DOHH2 (cell line): ENCODE measurements at regions not wholly inside any gene's neighbourhood (a gene's known extent, or its start where the extent isn't known, plus 50 kb on each side); places are given as distances from the start of the nearest gene placed in this dataset.

Experiments
- H3F3A ChIP-seq: fragments of 200-600 bp; sonication (generic), shearing (Covaris generic); 2 replicates; pipeline ENCODE4 v1.6.0; 2016; ENCODE audit warnings: antibody characterized with exemption, mild to moderate bottlenecking; ENCODE audit not compliant: control insufficient read depth, insufficient read depth
- H3K27ac ChIP-seq: fragments of 200-600 bp; sonication (generic); 2 replicates; pipeline ENCODE4 v1.5.1; 2014; ENCODE audit warnings: low read depth, mild to moderate bottlenecking, low read length, moderate library complexity
- H3K27me3 ChIP-seq: fragments of 200-600 bp; sonication (generic); 2 replicates; pipeline ENCODE4 v1.6.1; 2014; ENCODE audit warnings: mild to moderate bottlenecking, low read length, mixed read lengths; ENCODE audit not compliant: control insufficient read depth
- H3K36me3 ChIP-seq: fragments of 200-600 bp; sonication (generic); 2 replicates; pipeline ENCODE4 v1.6.1; 2014; ENCODE audit warnings: mild to moderate bottlenecking, low read length, moderate library complexity, mixed read lengths; ENCODE audit not compliant: control insufficient read depth
- H3K4me1 ChIP-seq: fragments of 200-600 bp; sonication (generic); 2 replicates; pipeline ENCODE4 v1.6.1; 2014; ENCODE audit warnings: mild to moderate bottlenecking, low read length, mixed read lengths; ENCODE audit not compliant: control insufficient read depth
- H3K4me2 ChIP-seq: fragments of 200-600 bp; sonication (generic); 2 replicates; pipeline ENCODE4 v1.6.0; 2014; ENCODE audit warnings: mild to moderate bottlenecking, low read length, moderate library complexity
- H3K4me3 ChIP-seq: fragments of 200-600 bp; sonication (generic); 2 replicates; pipeline ENCODE4 v1.5.1; 2014; ENCODE audit warnings: mild to moderate bottlenecking, low read length, mixed read lengths
- H3K79me2 ChIP-seq: fragments of 200-600 bp; sonication (generic); 2 replicates; pipeline ENCODE4 v1.6.1; 2014; ENCODE audit warnings: mild to moderate bottlenecking, low read length, mixed read lengths; ENCODE audit not compliant: control insufficient read depth
- H3K9me2 ChIP-seq: fragments of 200-600 bp; sonication (generic); replicated peaks from 2 replicates; pipeline ENCODE4 v1.6.1; 2014; ENCODE audit warnings: mild to moderate bottlenecking, low read length, mixed read lengths; ENCODE audit not compliant: control insufficient read depth
- H3K9me3 ChIP-seq: fragments of 200-600 bp; sonication (generic); 2 replicates; pipeline ENCODE4 v1.6.1; 2014; ENCODE audit warnings: antibody characterized with exemption, low read length, mixed read lengths; ENCODE audit not compliant: control insufficient read depth, insufficient read depth
- H4K20me1 ChIP-seq: fragments of 200-600 bp; sonication (generic); 2 replicates; pipeline ENCODE4 v1.6.0; 2014; ENCODE audit warnings: low read depth, mild to moderate bottlenecking, antibody characterized with exemption, low read length, moderate library complexity; ENCODE audit not compliant: control insufficient read depth, insufficient read depth
- EZH2phosphoT487 ChIP-seq: fragments of 200-600 bp; sonication (generic); IDR thresholded peaks from 2 replicates; pipeline ENCODE4 v1.6.1; 2017; ENCODE audit warnings: borderline replicate concordance, mild to moderate bottlenecking, antibody characterized with exemption, low read length, moderate library complexity, mixed read lengths
- TF ChIP-seq, protein P1 (sequence below): fragments of 200-600 bp; sonication (generic); IDR thresholded peaks from one replicate; pipeline ENCODE4 v1.5.1; 2014; ENCODE audit warnings: antibody characterized with exemption, mild to moderate bottlenecking, low read depth, low read length; ENCODE audit not compliant: poor library complexity, severe bottlenecking

DNA sequence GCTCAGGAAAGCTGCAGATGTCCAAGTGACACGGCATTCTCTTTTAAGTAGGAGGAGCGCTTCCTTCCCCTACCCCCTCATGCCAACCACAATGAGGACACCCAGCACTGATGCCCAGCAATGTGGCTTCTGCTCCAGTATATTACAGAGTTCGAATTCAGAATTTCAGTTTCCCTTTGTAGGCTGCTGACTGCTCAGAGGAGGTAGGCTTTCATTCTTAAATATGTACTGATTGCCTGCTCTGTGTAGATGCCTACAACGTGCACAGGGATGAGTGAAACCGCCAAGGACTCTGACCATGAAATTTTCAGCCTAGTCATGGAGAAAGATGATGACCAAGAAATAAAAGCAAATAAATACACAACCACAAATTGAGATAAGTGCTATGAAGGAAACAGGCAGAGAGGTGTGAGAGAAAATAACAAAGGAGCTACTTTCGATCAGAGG is 50.9 kb upstream of the TNFAIP3 start:
- Histone ChIP-seq H3K4me1 (peaks cover 38% of the 10 kb centered on the region), H3F3A (peaks cover 4% of the 10 kb centered on the region; the same call in 1 of the 2 replicates), H3K4me3 (no peak overlapping the region), H3K9me2 (no peaks in the 10 kb centered on the region), H3K4me2 (no peak overlapping the region), H3K27me3 (no peaks in the 10 kb centered on the region), H4K20me1 (no peaks in the 10 kb centered on the region), H3K27ac (no peak overlapping the region), H3K9me3 (no peaks in the 10 kb centered on the region), H3K79me2 (no peaks in the 10 kb centered on the region), H3K36me3 (no peaks in the 10 kb centered on the region)
- TF ChIP-seq EZH2phosphoT487: no peak
- TF ChIP-seq, protein P1, sequence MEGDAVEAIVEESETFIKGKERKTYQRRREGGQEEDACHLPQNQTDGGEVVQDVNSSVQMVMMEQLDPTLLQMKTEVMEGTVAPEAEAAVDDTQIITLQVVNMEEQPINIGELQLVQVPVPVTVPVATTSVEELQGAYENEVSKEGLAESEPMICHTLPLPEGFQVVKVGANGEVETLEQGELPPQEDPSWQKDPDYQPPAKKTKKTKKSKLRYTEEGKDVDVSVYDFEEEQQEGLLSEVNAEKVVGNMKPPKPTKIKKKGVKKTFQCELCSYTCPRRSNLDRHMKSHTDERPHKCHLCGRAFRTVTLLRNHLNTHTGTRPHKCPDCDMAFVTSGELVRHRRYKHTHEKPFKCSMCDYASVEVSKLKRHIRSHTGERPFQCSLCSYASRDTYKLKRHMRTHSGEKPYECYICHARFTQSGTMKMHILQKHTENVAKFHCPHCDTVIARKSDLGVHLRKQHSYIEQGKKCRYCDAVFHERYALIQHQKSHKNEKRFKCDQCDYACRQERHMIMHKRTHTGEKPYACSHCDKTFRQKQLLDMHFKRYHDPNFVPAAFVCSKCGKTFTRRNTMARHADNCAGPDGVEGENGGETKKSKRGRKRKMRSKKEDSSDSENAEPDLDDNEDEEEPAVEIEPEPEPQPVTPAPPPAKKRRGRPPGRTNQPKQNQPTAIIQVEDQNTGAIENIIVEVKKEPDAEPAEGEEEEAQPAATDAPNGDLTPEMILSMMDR: no peak

DNA sequence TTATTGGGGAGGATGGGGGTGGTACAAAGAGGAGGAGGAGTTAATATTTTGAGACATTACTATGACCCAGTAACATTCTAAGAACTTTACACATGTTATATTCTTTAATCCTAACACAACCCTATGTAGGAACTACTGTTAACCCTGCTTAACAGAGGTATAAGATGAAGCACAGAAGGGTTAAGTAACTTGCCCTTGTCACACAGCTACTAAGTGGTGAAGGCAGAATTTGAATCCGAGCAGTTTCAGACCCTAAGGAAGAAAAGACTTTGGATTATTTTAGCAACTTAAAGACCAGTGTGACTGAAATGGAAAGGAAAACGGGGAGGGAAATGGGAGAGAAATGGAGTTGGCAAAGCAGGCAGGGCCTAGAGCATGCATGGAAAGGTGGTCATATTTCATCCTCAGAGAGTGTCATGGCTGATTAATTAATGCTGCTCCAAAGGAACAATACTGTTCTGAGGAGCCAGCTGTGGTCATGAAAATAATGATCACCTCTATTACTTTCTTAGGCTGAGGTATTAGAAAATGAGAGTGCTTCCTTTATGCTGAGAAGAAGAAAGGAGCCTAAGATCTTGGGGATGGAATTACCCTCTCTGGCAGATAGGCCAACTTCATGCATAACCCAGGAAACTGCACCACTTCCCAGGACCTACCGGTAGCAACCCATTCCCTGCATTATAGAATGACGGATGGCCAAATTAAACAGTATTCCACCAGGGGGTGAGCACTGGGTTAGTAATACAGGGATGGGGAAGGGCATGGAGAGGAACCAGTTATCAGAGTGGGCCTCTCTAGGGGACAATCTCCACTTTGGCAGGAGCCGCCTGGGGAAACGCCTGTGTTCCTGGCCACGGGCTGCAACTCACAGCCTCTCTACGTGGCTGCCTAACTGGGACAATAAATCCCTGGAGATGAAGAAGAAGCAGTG is 50.1 kb upstream of the TNFAIP3 start:
- Histone ChIP-seq H3K4me1 (peaks cover 30% of the 10 kb centered on the region), H3K9me3 (no peaks in the 10 kb centered on the region), H3K36me3 (no peaks in the 10 kb centered on the region), H3K79me2 (no peaks in the 10 kb centered on the region), H3K4me2 (no peak overlapping the region), H4K20me1 (no peaks in the 10 kb centered on the region), H3K27ac (no peak overlapping the region), H3F3A (peaks cover 4% of the 10 kb centered on the region; the same call in 1 of the 2 replicates), H3K27me3 (no peaks in the 10 kb centered on the region), H3K4me3 (no peak overlapping the region), H3K9me2 (no peaks in the 10 kb centered on the region)
- TF ChIP-seq, protein P1: no peak
- TF ChIP-seq EZH2phosphoT487: no peak
